ENCODE measurements at regions not wholly inside any gene's neighbourhood (a gene's known extent, or its start where the extent isn't known, plus 50 kb on each side); places are given as distances from the start of the nearest gene placed in this dataset.

GRCh38 chr12:114041590-114041989 lies 75.5 kb upstream of the RBM19 start:
- intact Hi-C loops (cut with micrococcal nuclease; ENCODE audit: unreplicated experiment) = no loop called here
- POLR2A ChIA-PET (ENCODE audit: low non-redundant PET) = no interaction called here
- H3K4me1 ChIP-seq (ENCODE audit: insufficient read depth, low read length, poor library complexity, severe bottlenecking) = no peaks in the 10 kb centered on the region
- H3K36me3 ChIP-seq (ENCODE audit: insufficient read depth, low read length, poor library complexity, severe bottlenecking) = no peaks in the 10 kb centered on the region
- H3K27ac ChIP-seq (ENCODE audit: low read depth, low read length, poor library complexity, severe bottlenecking) = no peak overlapping the region
- no peak for TF ChIP-seq CTCF (conservative IDR thresholded peaks at IDR 0.05; ENCODE audit: low read depth, low read length)
- TF ChIP-seq EZH2 (IDR thresholded peaks at IDR 0.05; ENCODE audit: borderline replicate concordance, low read depth, low read length, poor library complexity, severe bottlenecking) = no peak
- no peak for DNase-seq (ENCODE audit: low spot score)
- H3K27me3 ChIP-seq (replicated peaks; ENCODE audit: insufficient read depth, low read depth, low read length, poor library complexity) = peaks cover 28% of the 10 kb centered on the region
- CTCF ChIA-PET = no interaction called here
- H3K4me3 ChIP-seq (ENCODE audit: low read depth, low read length, poor library complexity, severe bottlenecking) = no peak overlapping the region
- no peaks in the 10 kb centered on the region for H3K9me3 ChIP-seq (ENCODE audit: low read depth, low read length, poor library complexity, severe bottlenecking)
- no TSS peak for BruUV-seq (replicated peaks)

GRCh38 chr12:114041136-114041535 lies 75.0 kb upstream of the RBM19 start:
- TF ChIP-seq EZH2 (IDR thresholded peaks at IDR 0.05; ENCODE audit: borderline replicate concordance, low read depth, low read length, poor library complexity, severe bottlenecking) (no peak), CTCF (conservative IDR thresholded peaks at IDR 0.05; ENCODE audit: low read depth, low read length) (no peak)
- Histone ChIP-seq H3K27ac (ENCODE audit: low read depth, low read length, poor library complexity, severe bottlenecking) (no peak overlapping the region), H3K4me1 (ENCODE audit: insufficient read depth, low read length, poor library complexity, severe bottlenecking) (no peaks in the 10 kb centered on the region), H3K4me3 (ENCODE audit: low read depth, low read length, poor library complexity, severe bottlenecking) (no peak overlapping the region), H3K9me3 (ENCODE audit: low read depth, low read length, poor library complexity, severe bottlenecking) (no peaks in the 10 kb centered on the region), H3K36me3 (ENCODE audit: insufficient read depth, low read length, poor library complexity, severe bottlenecking) (no peaks in the 10 kb centered on the region), H3K27me3 (replicated peaks; ENCODE audit: insufficient read depth, low read depth, low read length, poor library complexity) (peaks cover 23% of the 10 kb centered on the region)
- ChIA-PET POLR2A (ENCODE audit: low non-redundant PET) (no interaction called here), CTCF (no interaction called here)
- no TSS peak for BruUV-seq (replicated peaks)
- DNase-seq (ENCODE audit: low spot score) = no peak
- intact Hi-C loops (cut with micrococcal nuclease; ENCODE audit: unreplicated experiment) = no loop called here

- POLR2A ChIA-PET (ENCODE audit: low non-redundant PET) = no interaction called here
Observed at GRCh38 chr12:114038962-114039361, 72.8 kb upstream of the RBM19 start.

More at GRCh38 chr12:114038962-114039361, 72.8 kb upstream of the RBM19 start:
- CTCF ChIA-PET = no interaction called here
- Histone ChIP-seq H3K27ac (ENCODE audit: low read depth, low read length, poor library complexity, severe bottlenecking) (no peak overlapping the region), H3K4me3 (ENCODE audit: low read depth, low read length, poor library complexity, severe bottlenecking) (no peak overlapping the region), H3K27me3 (replicated peaks; ENCODE audit: insufficient read depth, low read depth, low read length, poor library complexity) (peaks cover 4% of the 10 kb centered on the region), H3K36me3 (ENCODE audit: insufficient read depth, low read length, poor library complexity, severe bottlenecking) (no peaks in the 10 kb centered on the region), H3K9me3 (ENCODE audit: low read depth, low read length, poor library complexity, severe bottlenecking) (no peaks in the 10 kb centered on the region), H3K4me1 (ENCODE audit: insufficient read depth, low read length, poor library complexity, severe bottlenecking) (no peaks in the 10 kb centered on the region)
- intact Hi-C loops (cut with micrococcal nuclease; ENCODE audit: unreplicated experiment) = no loop called here
- TF ChIP-seq EZH2 (IDR thresholded peaks at IDR 0.05; ENCODE audit: borderline replicate concordance, low read depth, low read length, poor library complexity, severe bottlenecking) = no peak
- TF ChIP-seq CTCF (conservative IDR thresholded peaks at IDR 0.05; ENCODE audit: low read depth, low read length) = no peak
- BruUV-seq (replicated peaks) = no TSS peak
- DNase-seq (ENCODE audit: low spot score) = no peak

All from A673 (cell line).